Naive B cell (primary cell): ENCODE measurements at regions not wholly inside any gene's neighbourhood (a gene's known extent, or its start where the extent isn't known, plus 50 kb on each side); places are given as distances from the start of the nearest gene placed in this dataset.

Experiments
- ATAC-seq, 2 donors: fragments of 150-1000 bp; cut with Tn5 transposase; 2 replicates each; pipeline ENCODE4 v1.10.0; 2021; ENCODE audit warnings: low read depth in 2 of 2, mild to moderate bottlenecking in 2 of 2, moderate library complexity in 2 of 2
- DNase-seq: peaks from one replicate; pipeline ENCODE4 v3.0.0; 2022
- H3K27ac Mint-ChIP-seq, 6 donors: one replicate each; pipeline ENCODE4 v1.8.0; 2020 to 2022; ENCODE audit warnings: mild to moderate bottlenecking in 6 of 6, mixed read lengths in 6 of 6, moderate library complexity in 5 of 6, inconsistent platforms in 2 of 6
- H3K27me3 Mint-ChIP-seq, 3 donors: one replicate each; pipeline ENCODE4 v1.8.0; 2021 to 2022; ENCODE audit warnings: mixed read lengths in 3 of 3, mild to moderate bottlenecking in 1 of 3
- H3K36me3 Mint-ChIP-seq, 2 donors: one replicate each; pipeline ENCODE4 v1.8.0; 2020 to 2022; ENCODE audit warnings: mixed read lengths in 2 of 2, inconsistent platforms in 1 of 2, mild to moderate bottlenecking in 1 of 2
- H3K4me1 Mint-ChIP-seq, 3 donors: one replicate each; pipeline ENCODE4 v1.8.0; 2020 to 2022; ENCODE audit warnings: mixed read lengths in 3 of 3, inconsistent platforms in 1 of 3, mild to moderate bottlenecking in 1 of 3, moderate library complexity in 1 of 3
- H3K4me3 Mint-ChIP-seq, 8 donors: one replicate each; pipeline ENCODE4 v1.8.0; 2020 to 2022; ENCODE audit warnings: mild to moderate bottlenecking in 8 of 8, mixed read lengths in 8 of 8, moderate library complexity in 8 of 8, inconsistent platforms in 2 of 8
- H3K9me3 Mint-ChIP-seq, 7 donors: one replicate each; pipeline ENCODE4 v1.8.0; 2020 to 2022; ENCODE audit warnings: mixed read lengths in 7 of 7, mild to moderate bottlenecking in 5 of 7, inconsistent platforms in 2 of 7, moderate library complexity in 1 of 7

GRCh38 chr12:27186022-27186839 is 57.9 kb upstream of the STK38L start:
- Mint-ChIP-seq H3K36me3 (peaks cover 0 to 5% of the 10 kb centered on the region in 2 donors), H3K4me3 (no peak overlapping the region), H3K27me3 (no peaks in the 10 kb centered on the region), H3K27ac (no peak overlapping the region), H3K4me1 (no peaks in the 10 kb centered on the region), H3K9me3 (peaks cover 0 to 5% (median 0%) of the 10 kb centered on the region in 7 donors)
- DNase-seq (no peak), ATAC-seq (no peak)

GRCh38 chr12:27187697-27188096 is 56.4 kb upstream of the STK38L start:
- no peak overlapping the region for H3K4me3 Mint-ChIP-seq
- H3K27me3 Mint-ChIP-seq: no peaks in the 10 kb centered on the region
- no peaks in the 10 kb centered on the region for H3K4me1 Mint-ChIP-seq
- H3K36me3 Mint-ChIP-seq: peaks cover 0 to 5% of the 10 kb centered on the region in 2 donors
- DNase-seq: no peak
- no peak for ATAC-seq
- peaks cover 0 to 5% (median 0%) of the 10 kb centered on the region in 7 donors for H3K9me3 Mint-ChIP-seq
- H3K27ac Mint-ChIP-seq: no peak overlapping the region

- peaks cover 0 to 5% of the 10 kb centered on the region in 2 donors for H3K36me3 Mint-ChIP-seq
- H3K27ac Mint-ChIP-seq: no peak overlapping the region
- no peak for DNase-seq
- no peak for ATAC-seq
- H3K4me3 Mint-ChIP-seq: no peak overlapping the region
- peaks cover 0 to 5% (median 0%) of the 10 kb centered on the region in 7 donors for H3K9me3 Mint-ChIP-seq
- no peaks in the 10 kb centered on the region for H3K27me3 Mint-ChIP-seq
- no peaks in the 10 kb centered on the region for H3K4me1 Mint-ChIP-seq
Observed at GRCh38 chr12:27190761-27191160, 53.3 kb upstream of the STK38L start.

GRCh38 chr12:27191531-27191930 is 52.6 kb upstream of the STK38L start:
- Mint-ChIP-seq H3K27me3 (no peaks in the 10 kb centered on the region), H3K9me3 (peaks cover 0 to 5% (median 0%) of the 10 kb centered on the region in 7 donors), H3K36me3 (peaks cover 0 to 5% of the 10 kb centered on the region in 2 donors), H3K4me3 (no peak overlapping the region), H3K4me1 (no peaks in the 10 kb centered on the region), H3K27ac (no peak overlapping the region)
- ATAC-seq (no peak), DNase-seq (no peak)

GRCh38 chr12:27192118-27192802 is 51.8 kb upstream of the STK38L start:
- H3K27me3 Mint-ChIP-seq: no peaks in the 10 kb centered on the region
- H3K36me3 Mint-ChIP-seq: peaks cover 0 to 5% of the 10 kb centered on the region in 2 donors
- no peaks in the 10 kb centered on the region for H3K4me1 Mint-ChIP-seq
- H3K9me3 Mint-ChIP-seq: peaks cover 0 to 5% (median 0%) of the 10 kb centered on the region in 7 donors
- no peak overlapping the region for H3K4me3 Mint-ChIP-seq
- DNase-seq (no peak), ATAC-seq (no peak)
- no peak overlapping the region for H3K27ac Mint-ChIP-seq

GRCh38 chr12:27193106-27193505 is 51.0 kb upstream of the STK38L start:
- H3K9me3 Mint-ChIP-seq: peaks cover 0 to 5% (median 0%) of the 10 kb centered on the region in 7 donors
- DNase-seq: no peak
- H3K27me3 Mint-ChIP-seq: no peaks in the 10 kb centered on the region
- H3K4me3 Mint-ChIP-seq: no peak overlapping the region
- H3K36me3 Mint-ChIP-seq: peaks cover 0 to 5% of the 10 kb centered on the region in 2 donors
- no peaks in the 10 kb centered on the region for H3K4me1 Mint-ChIP-seq
- ATAC-seq: no peak
- no peak overlapping the region for H3K27ac Mint-ChIP-seq

- H3K27ac Mint-ChIP-seq: peak overlapping the region in 2 of 6 donors; percentile 4 to 19
- no peak for ATAC-seq
- DNase-seq: no peak
- no peaks in the 10 kb centered on the region for H3K36me3 Mint-ChIP-seq
- no peaks in the 10 kb centered on the region for H3K4me1 Mint-ChIP-seq
- H3K9me3 Mint-ChIP-seq: no peaks in the 10 kb centered on the region
- no peaks in the 10 kb centered on the region for H3K27me3 Mint-ChIP-seq
- peak overlapping the region in 1 of 8 donors; percentile 4 for H3K4me3 Mint-ChIP-seq
Observed at GRCh38 chr12:27193854-27194544, 50.1 kb upstream of the STK38L start.
